ENCODE measurements at regions not wholly inside any gene's neighbourhood (a gene's known extent, or its start where the extent isn't known, plus 50 kb on each side); places are given as distances from the start of the nearest gene placed in this dataset.

- no peak overlapping the region for H3K4me2 ChIP-seq (ENCODE audit: low read length)
- H3K9me2 ChIP-seq (replicated peaks; ENCODE audit: control insufficient read depth, low read length) = no peaks in the 10 kb centered on the region
- H3F3A ChIP-seq (ENCODE audit: control insufficient read depth, insufficient read depth) = no peaks in the 10 kb centered on the region
- no peaks in the 10 kb centered on the region for H3K36me3 ChIP-seq (ENCODE audit: control insufficient read depth, low read length)
- no peak overlapping the region for H3K27ac ChIP-seq (ENCODE audit: low read depth, low read length)
- no peaks in the 10 kb centered on the region for H4K20me1 ChIP-seq (ENCODE audit: control insufficient read depth, insufficient read depth, low read depth, low read length)
- H3K27me3 ChIP-seq (ENCODE audit: control insufficient read depth, low read length) = no peaks in the 10 kb centered on the region
- H3K79me2 ChIP-seq (ENCODE audit: control insufficient read depth, low read length) = no peaks in the 10 kb centered on the region
- H3K4me1 ChIP-seq (ENCODE audit: control insufficient read depth, low read length) = no peaks in the 10 kb centered on the region
- H3K4me3 ChIP-seq (ENCODE audit: low read length) = no peak overlapping the region
- TF ChIP-seq EZH2phosphoT487 (IDR thresholded peaks at IDR 0.05; ENCODE audit: borderline replicate concordance, low read length) (no peak), CTCF (IDR thresholded peaks at IDR 0.05; ENCODE audit: low read depth, low read length, poor library complexity, severe bottlenecking) (no peak)
- no peaks in the 10 kb centered on the region for H3K9me3 ChIP-seq (ENCODE audit: control insufficient read depth, insufficient read depth, low read length)
Observed at GRCh38 chr14:86944434-86944833, 1048.5 kb downstream of the GALC start.

- TF ChIP-seq CTCF (IDR thresholded peaks at IDR 0.05; ENCODE audit: low read depth, low read length, poor library complexity, severe bottlenecking) (no peak), EZH2phosphoT487 (IDR thresholded peaks at IDR 0.05; ENCODE audit: borderline replicate concordance, low read length) (no peak)
Observed at GRCh38 chr14:86943391-86944365, 1049.3 kb downstream of the GALC start.

DNA sequence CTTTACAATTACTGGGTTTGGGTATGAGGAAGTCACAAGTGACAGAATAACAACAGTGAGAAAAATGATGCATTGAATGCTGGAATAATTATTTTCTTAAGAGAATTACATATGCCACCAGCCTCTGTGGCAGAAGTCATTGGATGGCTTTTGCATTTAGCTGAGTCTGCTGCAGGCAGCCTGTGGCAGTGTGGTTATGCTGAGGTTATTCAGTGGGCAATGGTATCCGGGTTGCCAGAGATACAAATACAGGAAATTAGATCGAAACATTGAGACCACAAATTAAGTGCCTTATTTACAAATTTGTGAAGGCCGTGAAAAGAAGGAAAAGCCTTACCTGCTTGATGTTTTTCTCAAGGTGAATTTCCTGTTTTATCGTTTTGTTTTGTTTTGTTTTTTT lies 1050.0 kb downstream of the GALC start:
- Histone ChIP-seq H4K20me1 (ENCODE audit: control insufficient read depth, insufficient read depth, low read depth, low read length) (no peaks in the 10 kb centered on the region), H3K9me2 (replicated peaks; ENCODE audit: control insufficient read depth, low read length) (no peaks in the 10 kb centered on the region), H3K27me3 (ENCODE audit: control insufficient read depth, low read length) (no peaks in the 10 kb centered on the region), H3K4me3 (ENCODE audit: low read length) (no peak overlapping the region), H3K4me2 (ENCODE audit: low read length) (no peak overlapping the region), H3K27ac (ENCODE audit: low read depth, low read length) (no peak overlapping the region), H3K79me2 (ENCODE audit: control insufficient read depth, low read length) (no peaks in the 10 kb centered on the region), H3F3A (ENCODE audit: control insufficient read depth, insufficient read depth) (no peaks in the 10 kb centered on the region), H3K36me3 (ENCODE audit: control insufficient read depth, low read length) (no peaks in the 10 kb centered on the region), H3K9me3 (ENCODE audit: control insufficient read depth, insufficient read depth, low read length) (no peaks in the 10 kb centered on the region), H3K4me1 (ENCODE audit: control insufficient read depth, low read length) (no peaks in the 10 kb centered on the region)
- TF ChIP-seq CTCF (IDR thresholded peaks at IDR 0.05; ENCODE audit: low read depth, low read length, poor library complexity, severe bottlenecking) = no peak
- TF ChIP-seq EZH2phosphoT487 (IDR thresholded peaks at IDR 0.05; ENCODE audit: borderline replicate concordance, low read length) = no peak

More at GRCh38 chr14:86943391-86944365, 1049.3 kb downstream of the GALC start:
- Histone ChIP-seq H3K27me3 (ENCODE audit: control insufficient read depth, low read length) (no peaks in the 10 kb centered on the region), H4K20me1 (ENCODE audit: control insufficient read depth, insufficient read depth, low read depth, low read length) (no peaks in the 10 kb centered on the region), H3F3A (ENCODE audit: control insufficient read depth, insufficient read depth) (no peaks in the 10 kb centered on the region), H3K9me2 (replicated peaks; ENCODE audit: control insufficient read depth, low read length) (no peaks in the 10 kb centered on the region), H3K36me3 (ENCODE audit: control insufficient read depth, low read length) (no peaks in the 10 kb centered on the region), H3K27ac (ENCODE audit: low read depth, low read length) (no peak overlapping the region), H3K4me3 (ENCODE audit: low read length) (no peak overlapping the region), H3K9me3 (ENCODE audit: control insufficient read depth, insufficient read depth, low read length) (no peaks in the 10 kb centered on the region), H3K79me2 (ENCODE audit: control insufficient read depth, low read length) (no peaks in the 10 kb centered on the region), H3K4me2 (ENCODE audit: low read length) (no peak overlapping the region), H3K4me1 (ENCODE audit: control insufficient read depth, low read length) (no peaks in the 10 kb centered on the region)
